Vagina (tissue), 2 donors: ENCODE measurements at regions not wholly inside any gene's neighbourhood (a gene's known extent, or its start where the extent isn't known, plus 50 kb on each side); places are given as distances from the start of the nearest gene placed in this dataset.
"Not testable (repeated sequence)": the region's sequence is repeated elsewhere in the genome, so short reads cannot be mapped to it uniquely, and the experiment has no call there.

Source experiments
- DNase-seq, 2 donors: peaks; one replicate each; pipeline ENCODE4 v3.0.0-alpha.2; 2017; ENCODE audit errors: extremely low spot score in 2 of 2
- H3K27ac ChIP-seq: fragments of 200-600 bp; sonication (generic); one replicate; pipeline ENCODE4 v1.5.1; 2019
- H3K27me3 ChIP-seq: fragments of 200-600 bp; sonication (generic); one replicate; pipeline ENCODE4 v1.5.1; 2019
- H3K36me3 ChIP-seq, 2 donors: fragments of 200-600 bp; sonication (generic); one replicate each; pipeline ENCODE4 v1.5.1; 2017 to 2019
- H3K4me1 ChIP-seq: fragments of 200-600 bp; sonication (generic); one replicate; pipeline ENCODE4 v1.5.1; 2019
- H3K4me3 ChIP-seq, 2 donors: fragments of 200-600 bp; sonication (generic); 1 replicate in 1 of 2; 2 replicates in 1 of 2; pipeline ENCODE4 v1.5.1; 2016 to 2019
- H3K9me3 ChIP-seq: fragments of 200-600 bp; sonication (generic); one replicate; pipeline ENCODE4 v1.5.1; 2019
- CTCF ChIP-seq, 3 experiments: fragments of 450-650 bp in 2 of 3; fragments of 200-600 bp in 1 of 3; sonication (generic) in 1 of 3; IDR thresholded peaks; one replicate each; pipeline ENCODE4 v1.5.1; 2017 to 2019; ENCODE audit warnings: antibody characterized with exemption in 3 of 3, mild to moderate bottlenecking in 2 of 3, moderate library complexity in 2 of 3
- POLR2A ChIP-seq, 2 donors: fragments of 450-650 bp; IDR thresholded peaks; one replicate each; pipeline ENCODE4 v1.6.1; 2017; ENCODE audit warnings: antibody characterized with exemption in 2 of 2, mild to moderate bottlenecking in 2 of 2, moderate library complexity in 2 of 2
- POLR2AphosphoS5 ChIP-seq, 2 donors: sonication (generic); formaldehyde crosslinking; IDR thresholded peaks; one replicate each; pipeline ENCODE4 v1.9.0; 2017; ENCODE audit warnings: antibody characterized with exemption in 2 of 2, mild to moderate bottlenecking in 2 of 2, low read depth in 1 of 2; ENCODE audit not compliant: insufficient read depth in 1 of 2
- intact Hi-C: fragments of 100-400 bp; cut with DNase I; formaldehyde crosslinking; loops from one replicate; pipeline ENCODE4 v1.15.1; 2023

GRCh38 chr2:236835307-236836024 is 250.2 kb upstream of the COPS8 start:
- intact Hi-C loops = no loop called here
- no peaks in the 10 kb centered on the region for H3K4me1 ChIP-seq
- TF ChIP-seq POLR2A (IDR thresholded peaks at IDR 0.05) (no peak), CTCF (IDR thresholded peaks at IDR 0.05) (no peak), POLR2AphosphoS5 (IDR thresholded peaks at IDR 0.05; ENCODE audit: insufficient read depth in 1 of 2, low read depth in 1 of 2) (no peak)
- H3K27ac ChIP-seq = no peak overlapping the region
- no peaks in the 10 kb centered on the region for H3K36me3 ChIP-seq
- no peak for DNase-seq
- no peaks in the 10 kb centered on the region for H3K27me3 ChIP-seq
- no peaks in the 10 kb centered on the region for H3K9me3 ChIP-seq
- no peak overlapping the region for H3K4me3 ChIP-seq

- H3K9me3 ChIP-seq, H3K36me3 ChIP-seq, H3K27ac ChIP-seq, intact Hi-C loops, H3K4me3 ChIP-seq, DNase-seq, H3K27me3 ChIP-seq, H3K4me1 ChIP-seq: not testable (repeated sequence)
Measured at GRCh38 chr2:236836028-236836427, 249.7 kb upstream of the COPS8 start.

- TF ChIP-seq CTCF (IDR thresholded peaks at IDR 0.05) (no peak), POLR2A (IDR thresholded peaks at IDR 0.05) (no peak), POLR2AphosphoS5 (IDR thresholded peaks at IDR 0.05; ENCODE audit: insufficient read depth in 1 of 2, low read depth in 1 of 2) (no peak)
- H3K27ac ChIP-seq = no peak overlapping the region
Measured at GRCh38 chr2:236840215-236840614, 245.5 kb upstream of the COPS8 start.

GRCh38 chr2:236840857-236841256 is 244.8 kb upstream of the COPS8 start:
- intact Hi-C loops = no loop called here
- no peaks in the 10 kb centered on the region for H3K27me3 ChIP-seq

More at GRCh38 chr2:236840215-236840614, 245.5 kb upstream of the COPS8 start:
- Histone ChIP-seq H3K4me3 (no peak overlapping the region), H3K36me3 (no peaks in the 10 kb centered on the region), H3K4me1 (no peaks in the 10 kb centered on the region), H3K27me3 (no peaks in the 10 kb centered on the region), H3K9me3 (no peaks in the 10 kb centered on the region)
- intact Hi-C loops = no loop called here
- DNase-seq = no peak

GRCh38 chr2:236841389-236841788 is 244.3 kb upstream of the COPS8 start:
- TF ChIP-seq POLR2A (IDR thresholded peaks at IDR 0.05) (no peak), POLR2AphosphoS5 (IDR thresholded peaks at IDR 0.05; ENCODE audit: insufficient read depth in 1 of 2, low read depth in 1 of 2) (no peak), CTCF (IDR thresholded peaks at IDR 0.05) (no peak)
- no peak overlapping the region for H3K27ac ChIP-seq
- H3K27me3 ChIP-seq = no peaks in the 10 kb centered on the region
- H3K4me1 ChIP-seq = no peaks in the 10 kb centered on the region
- no peak for DNase-seq
- H3K4me3 ChIP-seq = no peak overlapping the region
- no peaks in the 10 kb centered on the region for H3K9me3 ChIP-seq
- H3K36me3 ChIP-seq = no peaks in the 10 kb centered on the region
- intact Hi-C loops = no loop called here

More at GRCh38 chr2:236840857-236841256, 244.8 kb upstream of the COPS8 start:
- no peaks in the 10 kb centered on the region for H3K36me3 ChIP-seq
- no peak overlapping the region for H3K27ac ChIP-seq
- TF ChIP-seq CTCF (IDR thresholded peaks at IDR 0.05) = no peak
- no peak for TF ChIP-seq POLR2A (IDR thresholded peaks at IDR 0.05)
- no peak for TF ChIP-seq POLR2AphosphoS5 (IDR thresholded peaks at IDR 0.05; ENCODE audit: insufficient read depth in 1 of 2, low read depth in 1 of 2)
- H3K9me3 ChIP-seq = no peaks in the 10 kb centered on the region
- no peak overlapping the region for H3K4me3 ChIP-seq
- H3K4me1 ChIP-seq = no peaks in the 10 kb centered on the region
- DNase-seq = no peak
